HepG2 (cell line): ENCODE measurements at regions not wholly inside any gene's neighbourhood (a gene's known extent, or its start where the extent isn't known, plus 50 kb on each side); places are given as distances from the start of the nearest gene placed in this dataset.

Experiments used
- ATAC-seq: fragments of 200-7000 bp; cut with Tn5 transposase; 3 replicates; pipeline ENCODE4 v1.9.1; 2020; ENCODE audit warnings: mild to moderate bottlenecking, moderate library complexity
- BruUV-seq: library from RNA; stranded (reverse); fragments of 400-500 nt; replicated peaks from 2 replicates; lab custom pipeline; 2021; lab: Mats Ljungman, UMichigan
- CTCF ChIA-PET: fragments of 300-600 bp; formaldehyde crosslinking; extraction: SDS; loops from one replicate; lab custom pipeline; 2021; ENCODE audit warnings: low total read pairs, inconsistent platforms, low intra/inter-chr PET ratio; lab: Yijun Ruan, JAX
- POLR2A ChIA-PET: fragments of 350-600 bp; sonication (Branson Sonifier 250); formaldehyde crosslinking; loops from one replicate; lab custom pipeline; 2020; ENCODE audit warnings: antibody characterized with exemption, inconsistent platforms; lab: Yijun Ruan, JAX
- DNase-seq: peaks from one replicate; pipeline ENCODE4 v3.0.0-alpha.2; 2015; ENCODE audit warnings: low spot score
- FAIRE-seq: peaks from 3 replicates; lab custom pipeline; 2011; peaks lifted over from hg19 to GRCh38; lab: Jason Lieb, UNC
- H2AFZ ChIP-seq: one replicate; pipeline ENCODE4 v1.6.1; 2011; ENCODE audit warnings: low read length, inconsistent platforms
- H3K27ac ChIP-seq: fragments of 300-600 bp; 3 replicates; pipeline ENCODE4 v1.8.0; 2011; ENCODE audit warnings: mixed run types, mild to moderate bottlenecking, mixed read lengths, low read length, inconsistent platforms; ENCODE audit not compliant: insufficient read depth; ENCODE audit errors: extremely low read length
- H3K27me3 ChIP-seq, 2 experiments: fragments of 200-600 bp in 1 of 2; 2 replicates in 1 of 2; 3 replicates in 1 of 2; pipeline versions ENCODE4 v1.6.0 to v1.8.0; 2011; ENCODE audit warnings: low read length in 2 of 2, mild to moderate bottlenecking in 2 of 2, moderate library complexity in 2 of 2, inconsistent platforms in 1 of 2; ENCODE audit not compliant: insufficient read depth in 2 of 2, control insufficient read depth in 1 of 2
- H3K36me3 ChIP-seq, 2 experiments: fragments of 200-600 bp in 1 of 2; replicated peaks in 1 of 2; 2 replicates in 1 of 2; 3 replicates in 1 of 2; pipeline versions ENCODE4 v1.5.1 to v1.8.0; 2011; ENCODE audit warnings: low read length in 2 of 2, inconsistent platforms in 1 of 2; ENCODE audit not compliant: insufficient read depth in 2 of 2, control insufficient read depth in 1 of 2
- H3K4me1 ChIP-seq: 2 replicates; pipeline ENCODE4 v1.5.1; 2012; ENCODE audit warnings: low read length, inconsistent platforms; ENCODE audit not compliant: insufficient read depth
- H3K4me2 ChIP-seq: 2 replicates; pipeline ENCODE4 v1.6.0; 2011; ENCODE audit warnings: low read depth, low read length, inconsistent platforms
- H3K4me3 ChIP-seq, 3 experiments: fragments of 200-600 bp in 1 of 3; sonication (generic), shearing (Covaris generic) in 1 of 3; replicated peaks in 1 of 3; 2 replicates each; pipeline ENCODE4 v1.5.1; 2011 to 2016; ENCODE audit warnings: low read length in 3 of 3, inconsistent platforms in 2 of 3, low read depth in 2 of 3, mild to moderate bottlenecking in 2 of 3, control low read depth in 1 of 3, mixed read lengths in 1 of 3; ENCODE audit not compliant: insufficient read depth in 1 of 3
- H3K79me2 ChIP-seq: one replicate; pipeline ENCODE4 v1.6.1; 2011; ENCODE audit warnings: low read length, inconsistent platforms; ENCODE audit not compliant: insufficient read depth
- H3K9ac ChIP-seq: 2 replicates; pipeline ENCODE4 v1.6.0; 2011; ENCODE audit warnings: mild to moderate bottlenecking, low read depth, low read length, inconsistent platforms; ENCODE audit not compliant: insufficient read depth
- H3K9me3 ChIP-seq: 2 replicates; pipeline ENCODE4 v1.5.1; 2012; ENCODE audit warnings: mild to moderate bottlenecking, low read length
- H4K20me1 ChIP-seq: 2 replicates; pipeline ENCODE4 v1.6.0; 2011; ENCODE audit warnings: inconsistent platforms, mild to moderate bottlenecking, low read length, moderate library complexity; ENCODE audit not compliant: insufficient read depth
- HNF4G ChIP-seq, 2 experiments: sonication (generic) in 1 of 2; formaldehyde crosslinking in 1 of 2; IDR thresholded peaks; 2 replicates each; pipeline versions ENCODE4 v1.4.0 to v1.6.1; 2011 to 2020; ENCODE audit warnings: borderline replicate concordance in 2 of 2, low read depth in 2 of 2, mild to moderate bottlenecking in 2 of 2, low read length in 1 of 2, missing genetic modification reagents in 1 of 2, moderate library complexity in 1 of 2
- NCOA1 ChIP-seq: sonication (generic); formaldehyde crosslinking; IDR thresholded peaks from 2 replicates; pipeline ENCODE4 v1.9.0; 2021; ENCODE audit warnings: missing genetic modification reagents
- NFATC3 ChIP-seq: sonication (generic); formaldehyde crosslinking; IDR thresholded peaks from 2 replicates; pipeline ENCODE4 v1.5.1; 2020; ENCODE audit warnings: mild to moderate bottlenecking, missing genetic modification reagents
- NFE2L1 ChIP-seq: sonication (generic); formaldehyde crosslinking; IDR thresholded peaks from 2 replicates; pipeline ENCODE4 v1.4.0; 2020; ENCODE audit warnings: missing genetic modification reagents, mild to moderate bottlenecking, borderline replicate concordance
- PHF21A ChIP-seq: sonication (generic); formaldehyde crosslinking; IDR thresholded peaks from 2 replicates; pipeline ENCODE4 v1.5.0; 2020; ENCODE audit warnings: mild to moderate bottlenecking, missing genetic modification reagents
- POGK ChIP-seq: sonication (generic); formaldehyde crosslinking; conservative IDR thresholded peaks from 2 replicates; pipeline ENCODE4 v1.8.0; 2022; ENCODE audit warnings: mild to moderate bottlenecking, moderate library complexity, missing genetic modification reagents
- REXO4 ChIP-seq: sonication (generic); formaldehyde crosslinking; IDR thresholded peaks from 2 replicates; pipeline ENCODE4 v1.8.0; 2022; ENCODE audit warnings: missing genetic modification reagents, mild to moderate bottlenecking, borderline replicate concordance
- SMARCE1 ChIP-seq: fragments of 450-650 bp; IDR thresholded peaks from 2 replicates; pipeline ENCODE4 v1.6.1; 2017; ENCODE audit warnings: borderline replicate concordance
- SNAI1 ChIP-seq: sonication (generic); formaldehyde crosslinking; IDR thresholded peaks from 2 replicates; pipeline ENCODE4 v1.5.0; 2020; ENCODE audit warnings: mild to moderate bottlenecking, missing genetic modification reagents, borderline replicate concordance
- TFDP1 ChIP-seq: IDR thresholded peaks from 2 replicates; pipeline ENCODE4 v1.6.1; 2016; ENCODE audit warnings: missing compliant biosample characterization, missing genetic modification reagents, borderline replicate concordance
- TFDP2 ChIP-seq: sonication (generic); formaldehyde crosslinking; IDR thresholded peaks from 2 replicates; pipeline ENCODE4 v1.4.0; 2020; ENCODE audit warnings: missing genetic modification reagents
- ZNF879 ChIP-seq: sonication (generic); formaldehyde crosslinking; IDR thresholded peaks from 2 replicates; pipeline ENCODE4 v1.8.1; 2023; ENCODE audit warnings: missing genetic modification reagents
- WGBS: methylation state at CpG from one replicate; pipeline ENCODE4 v1.1.6; 2017; ENCODE audit warnings: low lambda C conversion rate; 5-methylcytosine and 5-hydroxymethylcytosine counted together
- in situ Hi-C: cut with HindIII; loops from 2 replicates; pipeline ENCODE4 v1.10.0; 2017; ENCODE audit warnings: low pct_unique_long_range_greater_than_20kb; ENCODE audit not compliant: extremely low pct_ligation_motif_present
- intact Hi-C: fragments of 100-400 bp; cut with micrococcal nuclease; formaldehyde crosslinking; loops from one replicate; pipeline ENCODE4 v1.10.0; 2022; ENCODE audit not compliant: unreplicated experiment

- no peak overlapping the region for H3K9ac ChIP-seq
- in situ Hi-C loops: no loop called here
- H4K20me1 ChIP-seq: no peaks in the 10 kb centered on the region
- no peak overlapping the region for H2AFZ ChIP-seq
- no peaks in the 10 kb centered on the region for H3K36me3 ChIP-seq
- CTCF ChIA-PET: no interaction called here
- DNase-seq (no peak), FAIRE-seq (no peak), ATAC-seq (no peak)
- H3K4me2 ChIP-seq: no peak overlapping the region
- 21% methylated on average over 5 of the region's 5 CpGs for WGBS
- TF ChIP-seq NCOA1 (CRISPR knock-in tag) (no peak), NFE2L1 (no peak), REXO4 (no peak), SNAI1 (CRISPR knock-in tag) (no peak), TFDP1 (CRISPR knock-in tag) (no peak), ZNF879 (CRISPR knock-in tag) (no peak), TFDP2 (no peak), NFATC3 (CRISPR knock-in tag) (no peak), SMARCE1 (no peak), HNF4G (IDR thresholded peaks at IDR 0.05; ENCODE audit: borderline replicate concordance, low read depth, low read length) (no peak), HNF4G (CRISPR knock-in tag; IDR thresholded peaks at IDR 0.05; ENCODE audit: borderline replicate concordance, low read depth) (no peak), POGK (CRISPR knock-in tag) (no peak), PHF21A (no peak)
- H3K27me3 ChIP-seq: no peaks in the 10 kb centered on the region
- H3K79me2 ChIP-seq: no peaks in the 10 kb centered on the region
- no peaks in the 10 kb centered on the region for H3K4me1 ChIP-seq
- intact Hi-C loops: no loop called here
- H3K9me3 ChIP-seq: peaks cover 68% of the 10 kb centered on the region
- H3K27ac ChIP-seq: no peak overlapping the region
- POLR2A ChIA-PET: no interaction called here
- no peak overlapping the region for H3K4me3 ChIP-seq
- no TSS peak for BruUV-seq
Measured at GRCh38 chr21:23955135-23955843, 1652.0 kb downstream of the MRPL39 start.
